ENCODE measurements at regions not wholly inside any gene's neighbourhood (a gene's known extent, or its start where the extent isn't known, plus 50 kb on each side); places are given as distances from the start of the nearest gene placed in this dataset.

DNA sequence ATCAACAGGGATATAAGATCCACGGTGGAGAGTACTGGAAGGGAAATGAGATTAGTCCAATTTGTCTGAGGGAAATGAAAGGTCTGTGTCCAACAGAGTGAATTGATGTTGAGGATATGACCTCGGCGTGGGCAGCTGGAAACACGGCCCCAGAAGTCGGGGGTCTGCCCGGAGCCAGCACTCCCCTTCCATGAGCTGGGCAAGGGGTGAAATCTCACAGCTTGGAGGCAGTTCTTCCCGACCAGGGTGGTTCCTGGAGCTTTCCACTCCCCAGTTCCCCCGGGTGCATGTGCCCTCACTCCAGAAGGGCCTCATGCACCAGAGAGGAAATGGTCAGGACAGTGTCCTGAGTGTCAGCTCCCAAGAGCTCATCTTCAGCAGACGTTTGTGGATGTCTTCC, 264.7 kb upstream of the PPP2R2D start:
- H3K27ac ChIP-seq, result no peak overlapping the region
- TF ChIP-seq, protein P1, sequence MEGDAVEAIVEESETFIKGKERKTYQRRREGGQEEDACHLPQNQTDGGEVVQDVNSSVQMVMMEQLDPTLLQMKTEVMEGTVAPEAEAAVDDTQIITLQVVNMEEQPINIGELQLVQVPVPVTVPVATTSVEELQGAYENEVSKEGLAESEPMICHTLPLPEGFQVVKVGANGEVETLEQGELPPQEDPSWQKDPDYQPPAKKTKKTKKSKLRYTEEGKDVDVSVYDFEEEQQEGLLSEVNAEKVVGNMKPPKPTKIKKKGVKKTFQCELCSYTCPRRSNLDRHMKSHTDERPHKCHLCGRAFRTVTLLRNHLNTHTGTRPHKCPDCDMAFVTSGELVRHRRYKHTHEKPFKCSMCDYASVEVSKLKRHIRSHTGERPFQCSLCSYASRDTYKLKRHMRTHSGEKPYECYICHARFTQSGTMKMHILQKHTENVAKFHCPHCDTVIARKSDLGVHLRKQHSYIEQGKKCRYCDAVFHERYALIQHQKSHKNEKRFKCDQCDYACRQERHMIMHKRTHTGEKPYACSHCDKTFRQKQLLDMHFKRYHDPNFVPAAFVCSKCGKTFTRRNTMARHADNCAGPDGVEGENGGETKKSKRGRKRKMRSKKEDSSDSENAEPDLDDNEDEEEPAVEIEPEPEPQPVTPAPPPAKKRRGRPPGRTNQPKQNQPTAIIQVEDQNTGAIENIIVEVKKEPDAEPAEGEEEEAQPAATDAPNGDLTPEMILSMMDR (conservative IDR thresholded peaks at IDR 0.05), result no peak

- H3K27ac ChIP-seq, result no peak overlapping the region
- TF ChIP-seq, protein P1 (conservative IDR thresholded peaks at IDR 0.05), result no peak
These were observed 263.7 kb upstream of the PPP2R2D start for GRCh38 chr10:131636841-131637724.

GRCh38 chr10:131638049-131638879, 262.5 kb upstream of the PPP2R2D start:
- no peak overlapping the region for H3K27ac ChIP-seq
- TF ChIP-seq, protein P1 (conservative IDR thresholded peaks at IDR 0.05), result no peak

DNA sequence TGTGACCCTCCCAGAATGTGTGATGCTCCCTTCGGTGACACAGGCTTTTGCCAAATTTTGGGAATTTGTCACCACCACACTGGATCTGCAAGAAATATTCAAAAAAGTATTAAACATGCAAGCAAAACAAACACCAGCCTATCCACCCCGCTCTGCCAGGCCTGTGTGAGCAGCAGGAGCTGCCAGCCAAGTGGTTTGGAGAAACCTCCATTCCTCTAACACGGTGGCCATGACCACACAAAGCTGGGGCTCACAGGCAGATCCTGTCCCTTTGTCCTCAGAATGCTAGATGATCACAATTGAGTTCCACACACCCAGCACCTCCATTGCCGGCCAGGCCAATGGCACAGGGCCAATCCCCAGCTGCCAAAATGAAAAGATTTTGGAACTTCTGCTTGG, 261.9 kb upstream of the PPP2R2D start:
- TF ChIP-seq, protein P1 (conservative IDR thresholded peaks at IDR 0.05), result no peak
- no peak overlapping the region for H3K27ac ChIP-seq

- TF ChIP-seq, protein P1 (conservative IDR thresholded peaks at IDR 0.05), result no peak
- no peak overlapping the region for H3K27ac ChIP-seq
These were observed 260.7 kb upstream of the PPP2R2D start for GRCh38 chr10:131640045-131640644.

DNA sequence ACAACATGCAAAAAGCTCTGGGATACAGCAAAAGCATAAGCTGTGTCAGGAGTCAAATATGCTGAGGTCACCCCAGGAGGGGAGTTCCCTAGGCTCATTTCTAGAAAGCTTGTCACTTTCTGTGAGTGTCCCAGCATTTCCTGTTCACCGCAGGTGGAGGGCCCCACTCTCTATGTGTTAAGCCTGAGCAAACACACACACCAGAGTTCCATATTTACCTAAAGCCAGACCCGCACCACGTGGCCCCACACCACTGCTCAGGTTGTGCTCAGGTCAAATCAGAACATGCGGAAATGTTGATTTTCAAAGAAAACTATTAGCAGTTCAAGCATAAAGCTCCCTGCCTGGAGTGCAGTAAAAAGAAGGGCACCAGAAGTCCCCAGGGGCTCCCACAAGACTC, 259.6 kb upstream of the PPP2R2D start:
- TF ChIP-seq, protein P1 (conservative IDR thresholded peaks at IDR 0.05), result no peak
- no peak overlapping the region for H3K27ac ChIP-seq

- H3K27ac ChIP-seq, result no peak overlapping the region
- TF ChIP-seq, protein P1 (conservative IDR thresholded peaks at IDR 0.05), result no peak
These were observed 258.9 kb upstream of the PPP2R2D start for GRCh38 chr10:131641898-131642297.

Data from VCaP (cell line).